ENCODE measurements at regions not wholly inside any gene's neighbourhood (a gene's known extent, or its start where the extent isn't known, plus 50 kb on each side); places are given as distances from the start of the nearest gene placed in this dataset.

DNA sequence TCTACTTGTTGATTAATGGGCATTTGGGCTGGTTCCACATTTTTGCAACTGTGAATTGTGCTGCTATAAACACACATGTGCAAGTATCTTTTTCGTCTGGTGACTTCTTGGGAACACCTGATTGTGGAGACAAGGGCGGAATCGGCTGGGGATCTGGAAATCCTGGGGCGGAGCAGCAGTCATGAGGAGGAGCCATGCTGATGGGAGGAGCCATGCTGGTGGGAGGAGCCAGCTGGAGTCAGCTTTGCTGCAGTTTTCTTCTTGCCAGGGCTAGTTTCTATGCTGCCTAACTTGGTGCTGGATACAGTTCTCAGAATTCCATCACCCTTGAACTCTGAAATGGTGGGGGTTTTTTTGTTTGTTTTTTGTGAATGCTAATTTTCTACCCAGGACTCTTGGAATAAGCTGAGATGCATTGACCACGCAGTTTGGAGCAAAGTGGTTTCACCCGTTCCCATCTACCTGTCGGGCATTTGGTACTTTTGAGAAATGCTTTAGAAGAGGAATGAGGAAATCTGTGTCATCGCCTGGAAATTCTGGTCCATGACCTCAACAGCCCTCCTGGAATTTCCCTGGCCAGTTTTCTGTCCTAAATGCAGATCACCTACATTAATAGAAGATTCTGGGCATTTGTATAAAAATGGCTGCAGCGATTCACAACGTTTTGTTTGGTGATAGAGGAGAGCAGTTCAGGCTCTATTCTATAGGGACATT, 217.4 kb upstream of the ZFHX3 start:
- peaks cover 6% of the 10 kb centered on the region for H3K27me3 ChIP-seq (ENCODE audit: control insufficient read depth, insufficient read depth, low read length)
- H3K9ac ChIP-seq (ENCODE audit: low read length): no peak overlapping the region
- H3K9me3 ChIP-seq (ENCODE audit: control insufficient read depth, low read length): no peaks in the 10 kb centered on the region
- H3K36me3 ChIP-seq (ENCODE audit: control insufficient read depth, insufficient read depth, low read length): no peaks in the 10 kb centered on the region
- no peaks in the 10 kb centered on the region for H3K4me1 ChIP-seq (ENCODE audit: control insufficient read depth, insufficient read depth, low read length)
- H3K4me3 ChIP-seq (ENCODE audit: low read length): no peak overlapping the region

DNA sequence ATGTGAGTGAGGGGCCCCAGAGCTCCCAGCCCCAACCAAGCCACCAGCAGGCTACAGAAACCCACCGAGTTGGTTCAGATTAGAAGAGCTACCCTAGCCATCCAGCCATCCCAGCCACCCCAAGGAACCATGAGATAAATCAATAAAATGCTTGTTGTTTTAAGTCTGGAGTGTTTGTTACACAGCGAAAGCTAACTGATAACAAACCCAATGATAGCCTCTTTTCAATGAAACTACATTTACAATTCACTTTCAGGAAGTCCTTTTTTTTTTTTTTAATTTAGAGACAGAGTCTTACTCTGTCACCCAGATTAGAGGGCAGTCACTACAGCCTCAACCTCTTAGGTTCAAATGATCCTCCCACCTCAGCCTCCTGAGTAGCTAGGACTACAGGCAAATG, 215.0 kb upstream of the ZFHX3 start:
- no peaks in the 10 kb centered on the region for H3K9me3 ChIP-seq (ENCODE audit: control insufficient read depth, low read length)
- peaks cover 6% of the 10 kb centered on the region for H3K27me3 ChIP-seq (ENCODE audit: control insufficient read depth, insufficient read depth, low read length)
- no peak overlapping the region for H3K9ac ChIP-seq (ENCODE audit: low read length)
- H3K36me3 ChIP-seq (ENCODE audit: control insufficient read depth, insufficient read depth, low read length): no peaks in the 10 kb centered on the region
- H3K4me3 ChIP-seq (ENCODE audit: low read length): no peak overlapping the region
- no peaks in the 10 kb centered on the region for H3K4me1 ChIP-seq (ENCODE audit: control insufficient read depth, insufficient read depth, low read length)

DNA sequence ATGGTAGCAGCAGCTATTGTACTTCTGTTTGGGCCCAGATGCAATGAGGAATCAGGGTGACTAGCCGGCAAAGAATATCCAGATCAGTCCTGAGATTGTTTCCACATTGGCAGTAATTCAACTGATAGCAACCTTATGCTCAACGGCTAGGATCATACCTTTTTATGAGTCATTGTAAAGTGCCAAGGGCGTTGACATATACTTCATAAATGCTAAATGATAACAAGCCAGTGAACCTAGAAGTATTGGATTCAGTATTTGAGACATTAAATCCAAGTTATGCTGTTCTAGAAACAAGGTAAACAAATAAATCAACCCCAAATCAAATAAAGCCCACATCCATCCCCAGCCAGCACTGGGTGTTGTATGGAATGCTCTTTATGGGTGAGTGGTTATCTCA, 207.1 kb upstream of the ZFHX3 start:
- no peak overlapping the region for H3K4me3 ChIP-seq (ENCODE audit: low read length)
- H3K36me3 ChIP-seq (ENCODE audit: control insufficient read depth, insufficient read depth, low read length): no peaks in the 10 kb centered on the region
- no peak overlapping the region for H3K9ac ChIP-seq (ENCODE audit: low read length)
- peaks cover 8% of the 10 kb centered on the region for H3K4me1 ChIP-seq (ENCODE audit: control insufficient read depth, insufficient read depth, low read length)
- peaks cover 4% of the 10 kb centered on the region for H3K27me3 ChIP-seq (ENCODE audit: control insufficient read depth, insufficient read depth, low read length)
- no peaks in the 10 kb centered on the region for H3K9me3 ChIP-seq (ENCODE audit: control insufficient read depth, low read length)

DNA sequence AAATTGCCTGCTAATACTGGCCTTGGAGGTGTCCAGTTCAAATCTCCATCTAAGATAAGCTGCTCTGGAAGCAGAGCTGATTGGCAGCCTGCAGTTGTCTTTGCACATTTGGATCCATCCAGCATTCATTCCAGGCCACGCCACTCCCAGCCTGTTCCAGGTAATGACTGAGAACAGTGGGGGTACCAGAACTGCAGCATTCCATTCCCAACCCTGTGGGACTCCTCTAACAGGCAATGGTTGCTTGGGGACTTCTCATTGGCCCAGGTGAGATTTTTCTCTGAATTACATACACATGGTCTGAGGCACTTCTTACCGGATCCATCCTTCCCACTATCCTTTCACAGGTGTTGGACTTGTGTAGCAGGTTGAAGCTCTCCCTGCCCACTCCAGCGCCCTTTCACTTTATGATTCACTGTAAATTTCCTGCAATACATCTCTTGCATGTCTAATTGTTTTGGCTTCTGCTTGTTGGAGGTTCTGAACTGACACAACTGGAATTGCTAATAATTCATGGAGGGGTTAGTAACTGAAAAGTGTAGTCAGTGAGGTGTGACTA, 206.1 kb upstream of the ZFHX3 start:
- Histone ChIP-seq H3K4me3 (ENCODE audit: low read length) (no peak overlapping the region), H3K27me3 (ENCODE audit: control insufficient read depth, insufficient read depth, low read length) (peaks cover 4% of the 10 kb centered on the region), H3K9ac (ENCODE audit: low read length) (no peak overlapping the region), H3K9me3 (ENCODE audit: control insufficient read depth, low read length) (no peaks in the 10 kb centered on the region), H3K4me1 (ENCODE audit: control insufficient read depth, insufficient read depth, low read length) (peaks cover 8% of the 10 kb centered on the region), H3K36me3 (ENCODE audit: control insufficient read depth, insufficient read depth, low read length) (no peaks in the 10 kb centered on the region)

DNA sequence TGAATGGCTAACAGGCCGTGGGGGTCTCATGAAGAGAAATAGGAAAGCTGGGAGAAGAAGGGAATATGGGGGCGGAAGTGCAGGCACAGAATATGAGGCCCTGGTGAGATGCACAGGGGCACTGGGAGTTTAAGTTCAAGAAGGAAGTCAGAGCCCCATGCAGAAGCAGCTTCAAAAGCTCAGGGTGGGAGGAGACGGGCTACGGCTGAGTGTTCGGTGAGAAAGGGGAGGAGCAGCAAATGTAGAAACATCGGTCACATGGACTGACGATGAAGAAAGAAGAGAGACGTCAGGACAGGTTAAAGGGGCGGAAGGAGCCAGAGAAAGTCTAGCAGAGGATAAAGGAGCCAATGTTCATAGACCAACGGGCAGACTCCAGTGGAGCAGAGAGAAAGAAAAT, 204.5 kb upstream of the ZFHX3 start:
- H3K4me1 ChIP-seq (ENCODE audit: control insufficient read depth, insufficient read depth, low read length): peaks cover 8% of the 10 kb centered on the region
- H3K27me3 ChIP-seq (ENCODE audit: control insufficient read depth, insufficient read depth, low read length): peaks cover 4% of the 10 kb centered on the region
- H3K9me3 ChIP-seq (ENCODE audit: control insufficient read depth, low read length): no peaks in the 10 kb centered on the region
- no peak overlapping the region for H3K9ac ChIP-seq (ENCODE audit: low read length)
- H3K4me3 ChIP-seq (ENCODE audit: low read length): no peak overlapping the region
- H3K36me3 ChIP-seq (ENCODE audit: control insufficient read depth, insufficient read depth, low read length): no peaks in the 10 kb centered on the region

DNA sequence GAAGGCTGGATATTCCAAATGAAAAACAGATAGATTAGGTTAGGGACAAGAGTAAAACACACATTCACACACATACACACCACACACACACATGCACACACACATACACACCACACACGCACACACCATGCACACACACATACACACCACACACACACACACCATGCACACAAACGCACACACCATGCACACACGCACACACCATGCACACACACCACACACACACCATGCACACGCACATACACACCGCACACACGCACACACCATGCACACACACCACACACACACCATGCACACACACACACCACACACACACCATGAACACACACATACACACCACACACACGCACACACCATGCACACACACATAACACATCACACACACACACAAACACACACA, 203.7 kb upstream of the ZFHX3 start:
- H3K27me3 ChIP-seq (ENCODE audit: control insufficient read depth, insufficient read depth, low read length): peaks cover 4% of the 10 kb centered on the region
- no peaks in the 10 kb centered on the region for H3K9me3 ChIP-seq (ENCODE audit: control insufficient read depth, low read length)
- H3K9ac ChIP-seq (ENCODE audit: low read length): no peak overlapping the region
- peaks cover 8% of the 10 kb centered on the region for H3K4me1 ChIP-seq (ENCODE audit: control insufficient read depth, insufficient read depth, low read length)
- no peaks in the 10 kb centered on the region for H3K36me3 ChIP-seq (ENCODE audit: control insufficient read depth, insufficient read depth, low read length)
- H3K4me3 ChIP-seq (ENCODE audit: low read length): no peak overlapping the region

DNA sequence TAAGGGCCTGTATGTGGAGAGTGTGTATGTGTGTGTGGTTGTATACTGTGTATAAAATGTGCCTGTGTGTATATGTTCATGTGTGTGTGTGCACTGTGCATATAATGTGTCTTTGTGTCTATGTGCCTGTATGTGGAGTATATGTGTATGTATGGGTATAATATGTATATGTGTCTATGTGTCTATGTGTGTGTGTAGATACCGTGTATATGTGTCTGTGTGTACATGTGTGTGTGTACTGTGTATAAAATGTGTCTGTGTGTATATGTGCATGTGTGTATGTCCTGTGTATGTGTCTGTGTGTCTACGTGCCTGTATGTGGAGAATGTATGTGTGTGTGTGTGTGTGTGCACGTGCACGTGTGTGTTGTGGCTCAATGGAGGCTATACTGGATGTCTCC, 200.4 kb upstream of the ZFHX3 start:
- no peak overlapping the region for H3K4me3 ChIP-seq (ENCODE audit: low read length)
- no peak overlapping the region for H3K9ac ChIP-seq (ENCODE audit: low read length)
- no peaks in the 10 kb centered on the region for H3K36me3 ChIP-seq (ENCODE audit: control insufficient read depth, insufficient read depth, low read length)
- no peaks in the 10 kb centered on the region for H3K9me3 ChIP-seq (ENCODE audit: control insufficient read depth, low read length)
- H3K4me1 ChIP-seq (ENCODE audit: control insufficient read depth, insufficient read depth, low read length): no peaks in the 10 kb centered on the region
- H3K27me3 ChIP-seq (ENCODE audit: control insufficient read depth, insufficient read depth, low read length): peaks cover 4% of the 10 kb centered on the region

DNA sequence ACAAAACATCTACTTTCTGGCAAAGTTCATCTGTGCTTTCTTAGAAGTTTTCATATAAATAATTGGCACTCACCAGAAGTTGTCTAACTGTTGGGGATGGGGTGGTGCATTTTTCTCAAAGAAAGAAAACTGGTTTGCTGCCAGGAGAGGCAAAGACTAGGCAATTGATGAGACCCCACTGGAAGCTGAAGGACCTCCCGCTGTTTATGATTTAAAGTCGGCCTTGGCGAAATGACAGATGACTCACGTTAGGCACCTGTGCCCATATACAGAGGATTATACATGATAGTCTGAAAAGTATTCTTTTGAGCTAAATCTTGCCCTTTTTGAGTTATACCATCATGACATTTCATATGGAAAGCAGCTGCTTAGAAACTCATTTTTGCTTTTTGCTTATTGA, 193.0 kb upstream of the ZFHX3 start:
- Histone ChIP-seq H3K9me3 (ENCODE audit: control insufficient read depth, low read length) (no peaks in the 10 kb centered on the region), H3K36me3 (ENCODE audit: control insufficient read depth, insufficient read depth, low read length) (no peaks in the 10 kb centered on the region), H3K27me3 (ENCODE audit: control insufficient read depth, insufficient read depth, low read length) (no peaks in the 10 kb centered on the region), H3K4me1 (ENCODE audit: control insufficient read depth, insufficient read depth, low read length) (no peaks in the 10 kb centered on the region), H3K9ac (ENCODE audit: low read length) (no peak overlapping the region), H3K4me3 (ENCODE audit: low read length) (no peak overlapping the region)

DNA sequence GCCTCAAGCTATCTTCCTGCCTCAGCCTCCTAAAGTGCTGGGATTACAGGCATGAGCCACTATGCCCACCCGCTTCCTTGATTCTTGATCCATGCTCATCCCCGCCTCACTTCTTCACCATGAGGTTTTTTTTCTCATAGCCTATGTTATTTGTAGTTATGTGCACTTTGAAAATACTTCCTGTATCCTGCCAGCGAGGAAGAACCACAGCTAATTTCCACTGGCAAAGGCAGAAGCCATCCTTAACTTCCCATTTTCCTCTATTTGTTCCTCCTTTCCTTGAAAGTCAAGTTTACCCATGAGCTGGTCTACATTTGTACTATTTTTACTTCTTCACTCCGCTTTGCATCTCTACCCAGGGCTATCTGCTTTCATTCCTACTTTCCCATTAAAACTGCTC, 189.7 kb upstream of the ZFHX3 start:
- Histone ChIP-seq H3K4me3 (ENCODE audit: low read length) (no peak overlapping the region), H3K36me3 (ENCODE audit: control insufficient read depth, insufficient read depth, low read length) (no peaks in the 10 kb centered on the region), H3K4me1 (ENCODE audit: control insufficient read depth, insufficient read depth, low read length) (peaks cover 1% of the 10 kb centered on the region), H3K9ac (ENCODE audit: low read length) (no peak overlapping the region), H3K27me3 (ENCODE audit: control insufficient read depth, insufficient read depth, low read length) (peaks cover 3% of the 10 kb centered on the region), H3K9me3 (ENCODE audit: control insufficient read depth, low read length) (no peaks in the 10 kb centered on the region)

DNA sequence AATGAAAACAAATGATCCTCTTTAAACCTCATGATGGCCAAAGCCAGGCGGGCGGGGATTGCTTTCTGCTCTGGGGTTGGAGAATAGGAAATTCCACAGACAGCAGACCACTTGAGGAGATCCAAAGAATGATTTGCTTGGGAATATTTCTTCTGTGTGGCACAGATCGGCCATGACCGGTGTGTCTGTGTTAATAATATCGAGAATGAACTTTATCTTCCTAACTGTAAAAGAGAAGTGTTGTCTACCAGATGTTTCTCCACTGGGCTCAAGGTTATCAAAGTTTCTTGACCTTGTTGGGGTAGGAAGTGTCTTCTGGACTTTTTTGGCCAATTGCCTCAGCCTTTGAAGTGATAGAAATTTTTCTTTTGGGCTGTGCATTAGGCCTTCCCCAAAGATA, 186.6 kb upstream of the ZFHX3 start:
- no peak overlapping the region for H3K4me3 ChIP-seq (ENCODE audit: low read length)
- no peaks in the 10 kb centered on the region for H3K9me3 ChIP-seq (ENCODE audit: control insufficient read depth, low read length)
- H3K4me1 ChIP-seq (ENCODE audit: control insufficient read depth, insufficient read depth, low read length): peaks cover 6% of the 10 kb centered on the region
- no peaks in the 10 kb centered on the region for H3K36me3 ChIP-seq (ENCODE audit: control insufficient read depth, insufficient read depth, low read length)
- H3K27me3 ChIP-seq (ENCODE audit: control insufficient read depth, insufficient read depth, low read length): peaks cover 4% of the 10 kb centered on the region
- H3K9ac ChIP-seq (ENCODE audit: low read length): no peak overlapping the region

DNA sequence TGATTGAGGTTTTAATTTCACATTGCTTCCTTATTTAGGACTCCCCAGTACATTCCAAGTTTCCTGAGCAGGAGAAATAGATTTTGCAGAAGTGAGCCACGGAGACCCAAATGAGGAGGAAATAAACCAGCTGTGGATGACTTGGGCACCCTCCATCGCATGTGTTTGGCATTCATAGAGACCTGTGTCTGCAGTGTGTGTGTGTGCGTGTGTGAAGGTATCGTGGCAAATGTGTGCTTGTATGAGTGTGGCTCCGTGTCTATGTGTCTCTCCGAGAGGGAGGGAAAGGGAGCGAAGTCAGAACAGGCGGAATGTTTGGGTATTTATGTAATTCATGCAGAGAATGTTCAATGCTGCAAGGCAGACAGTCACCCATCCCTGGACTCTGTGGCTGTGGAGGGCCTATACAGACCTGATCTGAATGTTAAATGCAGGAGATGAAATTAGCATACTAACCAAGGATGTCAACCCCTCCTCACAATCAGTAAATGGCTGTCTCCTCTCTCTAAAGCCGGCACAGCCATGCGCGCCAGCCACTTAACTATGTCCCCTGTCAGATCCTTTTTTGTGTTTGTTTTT, 186.0 kb upstream of the ZFHX3 start:
- Histone ChIP-seq H3K36me3 (ENCODE audit: control insufficient read depth, insufficient read depth, low read length) (no peaks in the 10 kb centered on the region), H3K27me3 (ENCODE audit: control insufficient read depth, insufficient read depth, low read length) (peaks cover 4% of the 10 kb centered on the region), H3K4me1 (ENCODE audit: control insufficient read depth, insufficient read depth, low read length) (peaks cover 6% of the 10 kb centered on the region), H3K4me3 (ENCODE audit: low read length) (no peak overlapping the region), H3K9ac (ENCODE audit: low read length) (no peak overlapping the region), H3K9me3 (ENCODE audit: control insufficient read depth, low read length) (no peaks in the 10 kb centered on the region)

DNA sequence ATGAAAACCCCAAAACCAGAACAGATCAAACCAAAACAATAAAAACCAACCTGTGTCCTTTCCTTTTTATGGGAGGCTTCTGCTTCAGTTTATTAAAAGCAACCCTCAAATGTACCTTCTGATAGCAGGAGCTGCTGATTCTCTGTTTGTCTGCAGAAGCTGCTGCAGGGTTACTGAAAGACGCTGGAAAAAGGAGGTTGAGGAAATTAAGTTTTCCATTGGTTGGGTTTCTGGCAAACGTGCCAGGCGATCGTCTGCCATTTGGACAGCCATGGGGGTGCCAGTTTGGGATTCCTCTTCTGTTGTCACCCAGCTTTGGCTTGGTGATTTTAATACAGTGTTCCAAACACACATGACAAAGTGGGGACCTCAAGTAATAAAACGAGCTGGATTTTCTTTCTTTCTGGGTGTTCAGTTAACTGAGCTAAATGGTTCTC, 185.4 kb upstream of the ZFHX3 start:
- Histone ChIP-seq H3K4me1 (ENCODE audit: control insufficient read depth, insufficient read depth, low read length) (peaks cover 6% of the 10 kb centered on the region), H3K27me3 (ENCODE audit: control insufficient read depth, insufficient read depth, low read length) (peaks cover 4% of the 10 kb centered on the region), H3K4me3 (ENCODE audit: low read length) (no peak overlapping the region), H3K9me3 (ENCODE audit: control insufficient read depth, low read length) (no peaks in the 10 kb centered on the region), H3K9ac (ENCODE audit: low read length) (no peak overlapping the region), H3K36me3 (ENCODE audit: control insufficient read depth, insufficient read depth, low read length) (no peaks in the 10 kb centered on the region)
